H1 (cell line): ENCODE measurements at regions not wholly inside any gene's neighbourhood (a gene's known extent, or its start where the extent isn't known, plus 50 kb on each side); places are given as distances from the start of the nearest gene placed in this dataset.

Source experiments
- CTCF ChIA-PET: fragments of 300-600 bp; sonication (Branson Sonifier 250); formaldehyde crosslinking; loops from one replicate; lab custom pipeline; 2021; ENCODE audit not compliant: partially characterized antibody; lab: Charles Lee
- POLR2A ChIA-PET: fragments of 300-600 bp; sonication (Branson Sonifier 250); formaldehyde crosslinking; loops from one replicate; lab custom pipeline; 2021; ENCODE audit warnings: inconsistent platforms; ENCODE audit not compliant: partially characterized antibody; lab: Charles Lee
- DNase-seq, 2 experiments: peaks; one replicate each; pipeline versions ENCODE4 v3.0.0 to v3.0.0-alpha.2; 2010 to 2022; ENCODE audit warnings: low spot score in 2 of 2, low read depth in 1 of 2, mixed read lengths in 1 of 2
- FAIRE-seq: peaks from 2 replicates; lab custom pipeline; 2011; peaks lifted over from hg19 to GRCh38; lab: Jason Lieb, UNC
- H2AFZ ChIP-seq: 2 replicates; pipeline ENCODE4 v1.8.1; 2012; ENCODE audit warnings: low read length, inconsistent platforms
- H2AK5ac ChIP-seq: 2 replicates; pipeline ENCODE4 v1.6.1; 2013; ENCODE audit warnings: low read depth, low read length
- H2BK120ac ChIP-seq: replicated peaks from 2 replicates; pipeline ENCODE3; 2013; ENCODE audit warnings: low read depth, low read length, inconsistent platforms
- H2BK12ac ChIP-seq: 2 replicates; pipeline ENCODE4 v1.6.1; 2013; ENCODE audit warnings: low read depth, low read length
- H2BK15ac ChIP-seq: 2 replicates; pipeline ENCODE4 v1.6.1; 2013; ENCODE audit warnings: low read length
- H2BK20ac ChIP-seq: 2 replicates; pipeline ENCODE4 v1.6.1; 2013; ENCODE audit warnings: low read length
- H2BK5ac ChIP-seq: 2 replicates; pipeline ENCODE4 v1.6.1; 2013; ENCODE audit warnings: low read depth, low read length
- H3K14ac ChIP-seq: 2 replicates; pipeline ENCODE4 v1.6.1; 2013; ENCODE audit warnings: inconsistent platforms; ENCODE audit not compliant: insufficient read length
- H3K18ac ChIP-seq: 2 replicates; pipeline ENCODE4 v1.6.1; 2013; ENCODE audit warnings: low read length; ENCODE audit errors: extremely low read depth
- H3K23ac ChIP-seq: 2 replicates; pipeline ENCODE4 v1.6.1; 2013; ENCODE audit warnings: inconsistent platforms; ENCODE audit not compliant: insufficient read length
- H3K23me2 ChIP-seq: 2 replicates; pipeline ENCODE4 v1.6.1; 2013; ENCODE audit warnings: low read depth, low read length
- H3K27ac ChIP-seq: 2 replicates; pipeline ENCODE4 v1.6.1; 2011; ENCODE audit warnings: low read depth, low read length, inconsistent platforms
- H3K27me3 ChIP-seq, 4 experiments: replicated peaks in 1 of 4; 1 replicate in 1 of 4; 2 replicates in 3 of 4; pipeline versions ENCODE4 v1.6.1 to v1.8.1; 2011 to 2013; ENCODE audit warnings: low read length in 3 of 4, mild to moderate bottlenecking in 3 of 4, inconsistent platforms in 2 of 4, mixed read lengths in 2 of 4, moderate library complexity in 1 of 4; ENCODE audit not compliant: control insufficient read depth in 3 of 4, insufficient read depth in 3 of 4; ENCODE audit errors: extremely low read depth in 1 of 4
- H3K36me3 ChIP-seq, 4 experiments: 2 replicates each; pipeline versions ENCODE4 v1.6.1 to v1.8.1; 2011 to 2013; ENCODE audit warnings: mild to moderate bottlenecking in 4 of 4, low read length in 3 of 4, moderate library complexity in 2 of 4, control low read depth in 1 of 4, inconsistent platforms in 1 of 4; ENCODE audit not compliant: insufficient read depth in 4 of 4, control insufficient read depth in 2 of 4
- H3K4ac ChIP-seq: replicated peaks from 2 replicates; pipeline ENCODE3; 2013; ENCODE audit warnings: low read length, low read depth, mixed read lengths, inconsistent platforms; ENCODE audit not compliant: insufficient read length
- H3K4me1 ChIP-seq, 4 experiments: replicated peaks in 1 of 4; 1 replicate in 1 of 4; 2 replicates in 3 of 4; pipeline versions ENCODE4 v1.6.1 to v1.8.1; 2011 to 2013; ENCODE audit warnings: low read length in 3 of 4, inconsistent platforms in 2 of 4, mixed read lengths in 1 of 4; ENCODE audit not compliant: insufficient read depth in 4 of 4, control insufficient read depth in 3 of 4
- H3K4me2 ChIP-seq, 2 experiments: 2 replicates each; pipeline versions ENCODE4 v1.6.1 to v1.8.1; 2011 to 2013; ENCODE audit warnings: low read depth in 2 of 2, low read length in 2 of 2, control low read depth in 1 of 2, inconsistent platforms in 1 of 2, mild to moderate bottlenecking in 1 of 2; ENCODE audit not compliant: insufficient read depth in 1 of 2
- H3K4me3 ChIP-seq, 4 experiments: fragments of 200-600, 300-600 bp in 1 of 4; sonication (generic), shearing (Covaris generic), sonication (Bioruptor Twin) in 1 of 4; 2 replicates each; pipeline versions ENCODE4 v1.5.1 to v1.8.1; 2011 to 2016; ENCODE audit warnings: low read length in 4 of 4, low read depth in 3 of 4, control low read depth in 2 of 4, inconsistent platforms in 2 of 4, mild to moderate bottlenecking in 2 of 4, mixed read lengths in 1 of 4, moderate library complexity in 1 of 4; ENCODE audit not compliant: insufficient read depth in 2 of 4; ENCODE audit errors: extremely low read depth in 1 of 4
- H3K56ac ChIP-seq: replicated peaks from 2 replicates; pipeline ENCODE3; 2013; ENCODE audit warnings: low read depth, mild to moderate bottlenecking, mixed read lengths, low read length, inconsistent platforms; ENCODE audit not compliant: insufficient read length
- H3K79me1 ChIP-seq: 2 replicates; pipeline ENCODE4 v1.6.1; 2013; ENCODE audit warnings: low read depth, low read length, control low read depth
- H3K79me2 ChIP-seq, 2 experiments: 2 replicates each; pipeline versions ENCODE4 v1.6.1 to v1.8.1; 2012 to 2013; ENCODE audit warnings: low read length in 2 of 2, mild to moderate bottlenecking in 2 of 2, inconsistent platforms in 1 of 2; ENCODE audit not compliant: insufficient read depth in 2 of 2, control insufficient read depth in 1 of 2
- H3K9ac ChIP-seq, 4 experiments: replicated peaks in 1 of 4; 1 replicate in 1 of 4; 2 replicates in 3 of 4; pipeline versions ENCODE4 v1.6.1 to v1.8.1; 2011 to 2013; ENCODE audit warnings: low read depth in 3 of 4, low read length in 3 of 4, control low read depth in 2 of 4, mild to moderate bottlenecking in 2 of 4, moderate library complexity in 2 of 4, inconsistent platforms in 1 of 4; ENCODE audit errors: extremely low read depth in 1 of 4
- H3K9me3 ChIP-seq, 2 experiments: 2 replicates each; pipeline versions ENCODE4 v1.6.1 to v1.8.1; 2012 to 2013; ENCODE audit warnings: mild to moderate bottlenecking in 2 of 2, moderate library complexity in 2 of 2, control low read depth in 1 of 2, inconsistent platforms in 1 of 2, low read depth in 1 of 2, low read length in 1 of 2, mixed read lengths in 1 of 2; ENCODE audit not compliant: insufficient read depth in 2 of 2
- H4K20me1 ChIP-seq, 2 experiments: replicated peaks in 1 of 2; 2 replicates each; pipeline versions ENCODE3 to v1.8.1; 2011 to 2013; ENCODE audit warnings: inconsistent platforms in 2 of 2, low read length in 2 of 2, mild to moderate bottlenecking in 1 of 2; ENCODE audit not compliant: insufficient read depth in 2 of 2, control insufficient read depth in 1 of 2
- H4K5ac ChIP-seq: 2 replicates; pipeline ENCODE4 v1.6.1; 2013; ENCODE audit warnings: low read length, low read depth, mixed read lengths, inconsistent platforms; ENCODE audit not compliant: insufficient read length
- H4K8ac ChIP-seq: 2 replicates; pipeline ENCODE4 v1.8.0; 2013; ENCODE audit warnings: mild to moderate bottlenecking, moderate library complexity, low read length, inconsistent platforms; ENCODE audit not compliant: insufficient read depth; ENCODE audit errors: extremely low read depth
- H4K91ac ChIP-seq: replicated peaks from 2 replicates; pipeline ENCODE3; 2013; ENCODE audit warnings: low read length, mixed read lengths, inconsistent platforms; ENCODE audit not compliant: insufficient read length
- CEBPB ChIP-seq: IDR thresholded peaks from 2 replicates; pipeline ENCODE4 v1.6.1; 2012; ENCODE audit warnings: low read depth, low read length
- CREB1 ChIP-seq: IDR thresholded peaks from 2 replicates; pipeline ENCODE4 v1.6.1; 2012; ENCODE audit warnings: inconsistent platforms
- HDAC2 ChIP-seq, 2 experiments: fragments of 300-600 bp in 1 of 2; sonication (generic) in 1 of 2; IDR thresholded peaks; 2 replicates each; pipeline ENCODE4 v1.6.1; 2011 to 2012; ENCODE audit warnings: low read depth in 2 of 2, low read length in 2 of 2, mild to moderate bottlenecking in 2 of 2, moderate library complexity in 2 of 2, borderline replicate concordance in 1 of 2, inconsistent platforms in 1 of 2
- TBP ChIP-seq: IDR thresholded peaks from 2 replicates; pipeline ENCODE4 v1.6.1; 2011; ENCODE audit warnings: low read depth, low read length, improper control_type of control experiment
- TEAD4 ChIP-seq: IDR thresholded peaks from 2 replicates; pipeline ENCODE4 v1.6.1; 2012; ENCODE audit warnings: low read depth, low read length, inconsistent platforms, mixed read lengths
- whole genome bisulfite sequencing, 2 experiments: shearing (Covaris generic) in 1 of 2; methylation state at CpG; one replicate each; pipeline versions ENCODE4 v1.1.6 to v1.1.7; 2013 to 2015; ENCODE audit warnings: low lambda C conversion rate in 2 of 2, mixed read lengths in 2 of 2, inconsistent platforms in 1 of 2, low coverage in 1 of 2, missing lambda C conversion rate in 1 of 2; ENCODE audit not compliant: insufficient replicate concordance in 2 of 2, insufficient coverage in 1 of 2, insufficient read length in 1 of 2; ENCODE audit errors: extremely low coverage in 1 of 2, missing lambda C conversion rate in 1 of 2; 5-methylcytosine and 5-hydroxymethylcytosine counted together

GRCh38 chr5:124883681-124884080 is 137.2 kb upstream of the ZNF608 start:
- H2BK15ac ChIP-seq, result no peak overlapping the region
- no peak overlapping the region for H4K8ac ChIP-seq
- H3K9ac ChIP-seq, result no peak overlapping the region
- no peaks in the 10 kb centered on the region for H3K27me3 ChIP-seq
- peaks cover 2 to 7% of the 10 kb centered on the region in 2 experiments; a peak in 1 of 4 replicates for H3K9me3 ChIP-seq
- H3K4me1 ChIP-seq, result peaks cover 0 to 5% (median 3%) of the 10 kb centered on the region in 4 experiments; a peak in 5 of 7 replicates
- TF ChIP-seq CEBPB (no peak), TEAD4 (no peak), CREB1 (no peak), HDAC2 (IDR thresholded peaks at IDR 0.05; ENCODE audit: borderline replicate concordance in 1 of 2, low read depth in 2 of 2, low read length in 2 of 2) (no peak), TBP (no peak)
- H3K79me2 ChIP-seq, result no peaks in the 10 kb centered on the region
- H3K79me1 ChIP-seq, result no peaks in the 10 kb centered on the region
- H3K36me3 ChIP-seq, result no peaks in the 10 kb centered on the region; a peak in 1 of 8 replicates
- H3K23me2 ChIP-seq, result no peaks in the 10 kb centered on the region
- H3K18ac ChIP-seq, result no peak overlapping the region
- no peak for DNase-seq
- no peak overlapping the region for H3K4me2 ChIP-seq
- ChIA-PET CTCF (interaction anchor here (0.6 to 0.8 kb wide), 2 partner anchors 20 to 220 kb away, joined by 3 read pairs; no protein-coding TSS in a partner anchor), POLR2A (no interaction called here)
- no peak overlapping the region for H3K23ac ChIP-seq
- H2BK5ac ChIP-seq, result no peak overlapping the region
- H2BK20ac ChIP-seq, result no peak overlapping the region
- no peak for FAIRE-seq
- H4K20me1 ChIP-seq, result no peaks in the 10 kb centered on the region
- no peak overlapping the region for H2BK120ac ChIP-seq
- no peak overlapping the region for H3K56ac ChIP-seq
- no peak overlapping the region for H3K4ac ChIP-seq
- no peak overlapping the region for H2AK5ac ChIP-seq
- H3K27ac ChIP-seq, result no peak overlapping the region
- no peak overlapping the region for H2AFZ ChIP-seq
- H2BK12ac ChIP-seq, result no peak overlapping the region
- H4K91ac ChIP-seq, result no peak overlapping the region
- WGBS, 2 experiments, result 81% methylated on average over 3 of the region's 3 CpGs; no CpG with 5 or more reads in 1 of the 2 experiments
- H3K4me3 ChIP-seq, result no peak overlapping the region
- no peak overlapping the region for H3K14ac ChIP-seq
- H4K5ac ChIP-seq, result no peak overlapping the region
